CD8-positive, alpha-beta memory T cell (primary cell): ENCODE measurements at regions not wholly inside any gene's neighbourhood (a gene's known extent, or its start where the extent isn't known, plus 50 kb on each side); places are given as distances from the start of the nearest gene placed in this dataset.

Source experiments
- CTCF ChIA-PET: fragments of 350-600 bp; sonication (Branson Sonifier 250); formaldehyde crosslinking; loops from one replicate; lab custom pipeline; 2021; ENCODE audit warnings: antibody characterized with exemption; lab: Charles Lee
- POLR2A ChIA-PET: fragments of 350-600 bp; sonication (Branson Sonifier 250); formaldehyde crosslinking; loops from one replicate; lab custom pipeline; 2021; ENCODE audit warnings: antibody characterized with exemption; lab: Charles Lee
- DNase-seq, 5 donors: peaks; one replicate each; pipeline versions ENCODE4 v3.0.0 to v3.0.0-alpha.2; 2020 to 2022; ENCODE audit warnings: mixed read lengths in 1 of 5
- H3K27ac ChIP-seq: one replicate; pipeline ENCODE4 v1.7.0; 2013; ENCODE audit warnings: low read depth, mild to moderate bottlenecking, low read length, moderate library complexity
- H3K27me3 ChIP-seq: 2 replicates; pipeline ENCODE4 v1.7.0; 2013; ENCODE audit warnings: low read length, mild to moderate bottlenecking; ENCODE audit not compliant: insufficient read depth, poor library complexity, severe bottlenecking
- H3K36me3 ChIP-seq: 2 replicates; pipeline ENCODE4 v1.7.0; 2013; ENCODE audit warnings: mild to moderate bottlenecking, low read length, moderate library complexity; ENCODE audit not compliant: insufficient read depth
- H3K4me1 ChIP-seq: 2 replicates; pipeline ENCODE4 v1.7.0; 2013; ENCODE audit warnings: mild to moderate bottlenecking, low read length, moderate library complexity; ENCODE audit not compliant: insufficient read depth
- H3K4me3 ChIP-seq: 2 replicates; pipeline ENCODE4 v1.7.0; 2013; ENCODE audit warnings: mild to moderate bottlenecking, low read length
- H3K9me3 ChIP-seq: 2 replicates; pipeline ENCODE4 v1.7.0; 2013; ENCODE audit warnings: mild to moderate bottlenecking, low read length
- H3K27ac Mint-ChIP-seq, 8 donors: one replicate each; pipeline ENCODE4 v1.8.0; 2020 to 2021; ENCODE audit warnings: mixed read lengths in 8 of 8, mild to moderate bottlenecking in 6 of 8, inconsistent platforms in 3 of 8, moderate library complexity in 3 of 8
- H3K27me3 Mint-ChIP-seq, 2 donors: one replicate each; pipeline ENCODE4 v1.8.0; 2020 to 2021; ENCODE audit warnings: mixed read lengths in 2 of 2, mild to moderate bottlenecking in 1 of 2, moderate library complexity in 1 of 2
- H3K36me3 Mint-ChIP-seq, 3 donors: one replicate each; pipeline ENCODE4 v1.8.0; 2020 to 2021; ENCODE audit warnings: mixed read lengths in 3 of 3, inconsistent platforms in 1 of 3, mild to moderate bottlenecking in 1 of 3
- H3K4me1 Mint-ChIP-seq, 3 donors: one replicate each; pipeline ENCODE4 v1.8.0; 2020 to 2021; ENCODE audit warnings: mixed read lengths in 3 of 3, inconsistent platforms in 1 of 3, mild to moderate bottlenecking in 1 of 3
- H3K4me3 Mint-ChIP-seq, 7 donors: one replicate each; pipeline ENCODE4 v1.8.0; 2020 to 2021; ENCODE audit warnings: mixed read lengths in 7 of 7, mild to moderate bottlenecking in 6 of 7, moderate library complexity in 4 of 7, inconsistent platforms in 2 of 7
- H3K9me3 Mint-ChIP-seq, 5 donors: one replicate each; pipeline ENCODE4 v1.8.0; 2020 to 2022; ENCODE audit warnings: mixed read lengths in 5 of 5, mild to moderate bottlenecking in 3 of 5, moderate library complexity in 2 of 5, inconsistent platforms in 1 of 5

DNA sequence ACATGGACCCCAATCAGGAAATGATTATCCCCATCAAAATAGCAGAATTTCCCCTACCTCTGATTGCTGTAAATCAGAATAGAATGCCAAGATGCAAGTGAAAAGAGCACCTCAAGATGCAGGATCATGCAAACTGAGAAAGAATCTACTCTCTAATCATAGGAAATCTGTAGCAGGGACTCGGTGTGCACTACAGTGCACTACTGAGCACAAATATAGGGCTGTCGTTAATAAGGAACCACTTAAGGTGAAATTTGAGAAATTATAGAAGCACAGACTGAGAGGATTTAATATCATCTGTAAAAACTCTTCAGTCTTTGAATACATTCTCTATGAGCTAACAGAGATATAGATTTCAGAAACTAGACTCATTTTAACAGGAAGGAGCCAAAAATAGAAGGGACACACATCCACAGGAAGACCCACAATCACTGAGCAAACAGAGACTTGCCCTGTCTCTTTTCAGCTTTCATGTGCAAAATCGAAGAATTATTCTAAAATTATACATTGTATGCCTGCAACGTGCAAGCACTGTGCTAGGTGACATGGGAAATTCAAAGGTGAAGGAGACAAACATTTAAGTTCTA, 278.3 kb downstream of the HIVEP2 start:
- peaks cover 0 to 2% (median 1%) of the 10 kb centered on the region in 3 donors for H3K4me1 Mint-ChIP-seq
- DNase-seq = no peak
- H3K27me3 Mint-ChIP-seq = peaks cover 0 to 10% of the 10 kb centered on the region in 2 donors
- Histone ChIP-seq H3K36me3 (no peaks in the 10 kb centered on the region), H3K9me3 (no peaks in the 10 kb centered on the region), H3K27me3 (no peaks in the 10 kb centered on the region), H3K4me3 (no peak overlapping the region), H3K4me1 (no peaks in the 10 kb centered on the region), H3K27ac (no peak overlapping the region)
- peaks cover 4 to 13% (median 7%) of the 10 kb centered on the region in 5 donors for H3K9me3 Mint-ChIP-seq
- peaks cover 0 to 2% (median 0%) of the 10 kb centered on the region in 3 donors for H3K36me3 Mint-ChIP-seq
- H3K27ac Mint-ChIP-seq = no peak overlapping the region
- ChIA-PET POLR2A (no interaction called here), CTCF (interaction anchor here (1.5 kb wide), 1 partner anchor 9 kb away, joined by 4 read pairs; no protein-coding TSS in a partner anchor)
- no peak overlapping the region for H3K4me3 Mint-ChIP-seq

DNA sequence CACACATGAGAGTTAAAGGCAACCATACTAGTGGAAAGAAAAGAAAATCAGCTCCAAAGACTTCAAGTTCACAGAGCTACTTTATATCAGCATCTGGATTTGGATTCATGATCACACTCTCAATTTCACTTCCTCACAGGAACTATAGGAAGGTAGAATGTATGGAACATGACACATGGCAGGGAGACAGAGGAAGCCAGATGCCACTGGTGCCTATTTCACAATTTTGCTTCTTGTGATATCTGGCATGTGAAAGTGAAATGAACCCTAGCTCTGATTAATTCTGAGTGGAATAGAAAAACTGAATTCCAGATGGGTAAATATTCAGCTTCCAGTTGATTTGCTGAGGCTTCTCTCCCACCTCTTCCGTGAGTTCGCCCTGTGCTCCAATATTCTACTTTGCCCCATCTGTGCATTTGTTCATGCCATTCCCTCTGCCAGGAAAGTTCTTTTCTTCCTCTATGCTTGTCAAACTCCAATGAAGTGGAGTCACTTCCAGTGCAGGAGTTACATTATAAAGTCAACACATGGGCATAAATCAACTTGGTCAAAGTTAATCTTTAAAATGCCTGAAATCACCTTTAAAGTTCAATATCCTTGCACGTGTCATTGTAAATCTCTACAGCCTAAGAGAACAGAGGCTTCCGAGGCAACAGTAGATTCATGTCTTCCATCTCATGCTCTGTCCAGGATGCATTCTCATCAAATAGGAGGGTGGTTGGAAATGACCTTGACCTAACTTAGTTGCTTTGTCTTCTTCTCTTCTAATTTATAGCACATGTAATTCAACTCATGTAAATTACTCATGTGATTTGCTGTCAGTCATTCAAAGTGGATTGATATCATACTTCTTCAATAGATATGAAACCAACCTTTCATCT, 275.3 kb downstream of the HIVEP2 start:
- H3K4me3 ChIP-seq = no peak overlapping the region
- peaks cover 0 to 2% (median 0%) of the 10 kb centered on the region in 3 donors for H3K36me3 Mint-ChIP-seq
- H3K9me3 Mint-ChIP-seq = no peaks in the 10 kb centered on the region
- no peak overlapping the region for H3K4me3 Mint-ChIP-seq
- H3K36me3 ChIP-seq = no peaks in the 10 kb centered on the region
- ChIA-PET POLR2A (no interaction called here), CTCF (no interaction called here)
- H3K27ac Mint-ChIP-seq = no peak overlapping the region
- H3K27me3 Mint-ChIP-seq = peaks cover 0 to 23% of the 10 kb centered on the region in 2 donors
- no peaks in the 10 kb centered on the region for H3K4me1 ChIP-seq
- no peaks in the 10 kb centered on the region for H3K27me3 ChIP-seq
- peaks cover 0 to 4% (median 4%) of the 10 kb centered on the region in 3 donors for H3K4me1 Mint-ChIP-seq
- DNase-seq = no peak
- no peak overlapping the region for H3K27ac ChIP-seq
- no peaks in the 10 kb centered on the region for H3K9me3 ChIP-seq

GRCh38 chr6:142671791-142672190, 273.2 kb downstream of the HIVEP2 start:
- H3K4me3 ChIP-seq = no peak overlapping the region
- no peaks in the 10 kb centered on the region for H3K36me3 Mint-ChIP-seq
- H3K9me3 Mint-ChIP-seq = no peaks in the 10 kb centered on the region
- H3K4me3 Mint-ChIP-seq = no peak overlapping the region
- no peak overlapping the region for H3K27ac Mint-ChIP-seq
- DNase-seq = no peak
- H3K9me3 ChIP-seq = no peaks in the 10 kb centered on the region
- CTCF ChIA-PET = no interaction called here
- no peak overlapping the region for H3K27ac ChIP-seq
- H3K27me3 Mint-ChIP-seq = peaks cover 3 to 25% of the 10 kb centered on the region in 2 donors
- H3K4me1 ChIP-seq = no peaks in the 10 kb centered on the region
- H3K27me3 ChIP-seq = no peaks in the 10 kb centered on the region
- H3K4me1 Mint-ChIP-seq = peaks cover 0 to 4% (median 4%) of the 10 kb centered on the region in 3 donors
- POLR2A ChIA-PET = no interaction called here
- no peaks in the 10 kb centered on the region for H3K36me3 ChIP-seq

GRCh38 chr6:142675517-142675916, 269.5 kb downstream of the HIVEP2 start:
- ChIA-PET POLR2A (no interaction called here), CTCF (no interaction called here)
- Histone ChIP-seq H3K27ac (no peak overlapping the region), H3K27me3 (no peaks in the 10 kb centered on the region), H3K9me3 (no peaks in the 10 kb centered on the region), H3K36me3 (no peaks in the 10 kb centered on the region), H3K4me1 (peaks cover under 1% of the 10 kb centered on the region), H3K4me3 (no peak overlapping the region)
- Mint-ChIP-seq H3K36me3 (no peaks in the 10 kb centered on the region), H3K27me3 (peaks cover 6 to 27% of the 10 kb centered on the region in 2 donors), H3K27ac (no peak overlapping the region), H3K4me1 (peaks cover 6 to 13% (median 10%) of the 10 kb centered on the region in 3 donors), H3K9me3 (no peaks in the 10 kb centered on the region), H3K4me3 (no peak overlapping the region)
- no peak for DNase-seq

DNA sequence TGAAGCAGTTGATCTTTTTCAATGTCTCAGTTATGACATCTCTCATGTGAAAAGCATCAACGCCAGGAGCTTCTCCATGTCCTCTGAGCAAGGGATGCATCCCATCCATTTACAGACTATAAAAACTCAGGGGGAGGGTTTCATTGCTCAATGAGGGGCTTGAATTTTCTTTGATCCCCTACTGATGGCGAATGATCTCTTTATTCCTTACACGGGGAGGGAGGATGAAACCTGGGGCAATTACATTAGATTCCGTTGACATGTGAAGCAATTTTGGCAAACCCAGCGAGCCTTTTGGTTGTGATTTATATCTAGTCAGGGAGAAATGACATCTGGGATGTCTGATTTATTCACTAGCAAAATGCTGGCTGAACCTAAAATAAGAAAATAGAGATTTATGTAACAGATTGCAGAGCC, 268.9 kb downstream of the HIVEP2 start:
- no peak overlapping the region for H3K4me3 Mint-ChIP-seq
- POLR2A ChIA-PET = no interaction called here
- no peaks in the 10 kb centered on the region for H3K27me3 ChIP-seq
- H3K27me3 Mint-ChIP-seq = peaks cover 6 to 28% of the 10 kb centered on the region in 2 donors
- CTCF ChIA-PET = no interaction called here
- DNase-seq = no peak
- no peaks in the 10 kb centered on the region for H3K36me3 Mint-ChIP-seq
- no peak overlapping the region for H3K27ac ChIP-seq
- peaks cover 6% of the 10 kb centered on the region for H3K4me1 ChIP-seq
- no peaks in the 10 kb centered on the region for H3K36me3 ChIP-seq
- H3K4me3 ChIP-seq = no peak overlapping the region
- peaks cover 7 to 18% (median 11%) of the 10 kb centered on the region in 3 donors for H3K4me1 Mint-ChIP-seq
- H3K9me3 Mint-ChIP-seq = no peaks in the 10 kb centered on the region
- H3K27ac Mint-ChIP-seq = no peak overlapping the region
- H3K9me3 ChIP-seq = no peaks in the 10 kb centered on the region

DNA sequence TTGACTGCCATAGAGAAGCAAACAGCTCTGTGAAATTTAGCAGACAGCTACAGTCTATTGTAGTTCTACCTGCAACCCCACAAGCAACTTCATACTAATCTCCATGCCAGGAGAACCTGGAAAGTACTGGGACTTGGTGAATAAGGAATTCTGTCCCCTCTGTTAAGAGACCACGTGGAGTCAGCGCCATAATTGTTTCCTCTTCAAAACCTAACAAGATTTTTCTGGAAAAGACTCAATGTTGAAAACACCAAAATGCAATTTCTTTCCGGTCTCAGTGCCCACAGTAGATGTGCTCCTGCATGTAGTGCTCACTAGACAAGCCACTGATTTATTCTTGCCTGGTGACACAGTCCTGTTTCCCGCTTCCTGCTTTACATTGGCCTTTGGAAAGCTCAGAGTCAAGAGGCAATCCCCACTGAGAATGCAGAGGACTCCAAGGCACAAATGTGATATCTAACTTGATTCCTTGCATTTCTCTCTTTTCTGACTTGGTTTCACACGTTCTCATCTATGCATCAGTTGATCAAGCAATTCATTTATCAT, 268.3 kb downstream of the HIVEP2 start:
- POLR2A ChIA-PET = no interaction called here
- Mint-ChIP-seq H3K4me3 (no peak overlapping the region), H3K27ac (no peak overlapping the region), H3K36me3 (no peaks in the 10 kb centered on the region), H3K4me1 (peaks cover 7 to 17% (median 9%) of the 10 kb centered on the region in 3 donors), H3K9me3 (no peaks in the 10 kb centered on the region), H3K27me3 (peaks cover 7 to 32% of the 10 kb centered on the region in 2 donors)
- Histone ChIP-seq H3K27me3 (no peaks in the 10 kb centered on the region), H3K4me3 (no peak overlapping the region), H3K36me3 (no peaks in the 10 kb centered on the region), H3K27ac (no peak overlapping the region), H3K4me1 (peaks cover 7% of the 10 kb centered on the region), H3K9me3 (no peaks in the 10 kb centered on the region)
- CTCF ChIA-PET = no interaction called here
- DNase-seq = no peak

- DNase-seq = peak in 1 of 5 donors; percentile 33
- ChIA-PET POLR2A (no interaction called here), CTCF (interaction anchor here (1.2 kb wide), 1 partner anchor 12 kb away, joined by 3 read pairs; no protein-coding TSS in a partner anchor)
- Mint-ChIP-seq H3K9me3 (no peaks in the 10 kb centered on the region), H3K36me3 (no peaks in the 10 kb centered on the region), H3K27me3 (peaks cover 7 to 14% of the 10 kb centered on the region in 2 donors), H3K4me3 (no peak overlapping the region), H3K27ac (peak overlapping the region in 3 of 8 donors; percentile 30 to 66 (median 48)), H3K4me1 (peaks cover 7 to 15% (median 7%) of the 10 kb centered on the region in 3 donors)
- Histone ChIP-seq H3K4me1 (peaks cover 7% of the 10 kb centered on the region), H3K36me3 (no peaks in the 10 kb centered on the region), H3K4me3 (no peak overlapping the region), H3K27me3 (no peaks in the 10 kb centered on the region), H3K27ac (no peak overlapping the region), H3K9me3 (no peaks in the 10 kb centered on the region)
Measured at GRCh38 chr6:142679907-142680700, 264.9 kb downstream of the HIVEP2 start.
